GM21786 (cell line): ENCODE measurements at regions not wholly inside any gene's neighbourhood (a gene's known extent, or its start where the extent isn't known, plus 50 kb on each side); places are given as distances from the start of the nearest gene placed in this dataset.
"Not testable (repeated sequence)": the region's sequence is repeated elsewhere in the genome, so short reads cannot be mapped to it uniquely, and the experiment has no call there.

Experiments used
- ATAC-seq: cut with Tn5 transposase; IDR thresholded peaks from one replicate; pipeline ENCODE4 v1.9.1; 2021; ENCODE audit not compliant: unreplicated experiment

DNA sequence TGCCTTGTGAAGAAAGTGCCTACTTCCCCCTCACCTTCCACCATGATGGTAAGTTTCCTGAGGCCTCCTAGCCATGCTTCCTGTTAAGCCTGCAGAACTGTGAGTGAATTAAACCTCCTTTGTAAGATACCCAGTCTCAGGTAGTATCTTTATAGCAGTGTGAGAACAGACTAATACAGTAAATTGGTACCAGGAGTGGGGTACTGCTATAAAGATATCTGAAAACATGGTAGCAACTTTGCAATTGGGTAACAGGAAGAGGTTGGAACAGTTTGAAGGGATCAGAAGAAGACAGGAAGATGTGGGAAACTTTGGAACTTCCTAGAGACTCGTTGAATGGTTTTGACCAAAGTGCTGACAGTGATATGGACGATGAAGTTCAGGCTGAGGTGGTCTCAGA is 550.3 kb upstream of the ADAMTS5 start:
- not testable (repeated sequence) for ATAC-seq

DNA sequence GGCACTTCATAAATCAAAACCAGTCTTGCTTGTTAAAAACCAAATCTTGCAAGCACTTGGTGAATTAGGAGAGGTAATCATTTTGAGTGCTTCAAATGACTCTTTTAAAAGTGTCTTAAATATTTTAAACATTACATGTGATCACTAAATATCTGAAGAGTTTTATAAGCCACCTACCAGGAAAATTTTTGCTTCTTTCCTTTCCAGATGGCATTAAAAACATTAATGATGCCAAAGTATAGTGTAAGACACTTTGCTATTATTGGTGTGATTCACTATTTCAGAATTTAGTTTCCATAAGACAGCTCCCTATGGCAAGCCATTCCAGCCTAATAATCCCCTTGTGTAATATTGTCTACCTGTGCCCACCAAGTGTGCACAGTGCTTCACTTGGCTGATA is 548.8 kb upstream of the ADAMTS5 start:
- ATAC-seq, result no peak

DNA sequence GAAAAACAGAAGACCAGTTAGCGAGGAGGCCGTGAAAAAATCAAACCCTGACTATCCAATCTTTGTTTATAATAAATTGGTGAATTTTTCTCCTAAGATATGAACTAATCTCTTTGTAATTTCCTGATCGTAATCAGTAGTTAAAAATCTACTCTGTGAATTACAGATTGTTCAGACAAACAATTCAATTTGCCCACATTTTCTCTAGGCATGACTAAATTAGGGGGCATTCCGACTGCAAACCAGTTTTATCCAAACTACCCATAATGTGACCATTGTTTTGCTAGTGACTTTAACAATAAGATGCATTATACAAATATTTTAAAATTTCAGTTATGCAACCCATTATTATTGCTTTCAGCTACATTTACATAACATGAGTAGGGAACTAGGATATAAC is 546.9 kb upstream of the ADAMTS5 start:
- ATAC-seq, result no peak

DNA sequence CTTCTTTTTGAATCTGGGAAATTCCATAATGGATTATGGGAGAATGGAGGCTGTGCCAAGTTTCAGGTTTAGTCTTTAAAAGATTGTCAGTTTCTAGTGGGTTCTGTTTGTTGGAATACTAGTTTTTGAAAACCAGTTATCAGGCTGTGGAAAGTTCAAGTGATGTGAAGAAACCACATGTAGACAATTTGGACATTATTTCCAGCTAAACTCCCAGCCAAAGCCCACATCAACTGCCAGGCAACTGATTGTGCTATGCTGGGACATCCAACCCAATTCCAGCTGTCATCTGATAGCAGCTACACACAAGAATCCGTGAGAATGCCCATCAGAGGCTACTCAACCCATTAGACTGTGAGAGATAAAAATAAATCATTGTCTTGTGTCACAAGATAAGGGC is 546.1 kb upstream of the ADAMTS5 start:
- no peak for ATAC-seq

- no peak for ATAC-seq
Observed at GRCh38 chr21:27511233-27511632, 544.3 kb upstream of the ADAMTS5 start.

DNA sequence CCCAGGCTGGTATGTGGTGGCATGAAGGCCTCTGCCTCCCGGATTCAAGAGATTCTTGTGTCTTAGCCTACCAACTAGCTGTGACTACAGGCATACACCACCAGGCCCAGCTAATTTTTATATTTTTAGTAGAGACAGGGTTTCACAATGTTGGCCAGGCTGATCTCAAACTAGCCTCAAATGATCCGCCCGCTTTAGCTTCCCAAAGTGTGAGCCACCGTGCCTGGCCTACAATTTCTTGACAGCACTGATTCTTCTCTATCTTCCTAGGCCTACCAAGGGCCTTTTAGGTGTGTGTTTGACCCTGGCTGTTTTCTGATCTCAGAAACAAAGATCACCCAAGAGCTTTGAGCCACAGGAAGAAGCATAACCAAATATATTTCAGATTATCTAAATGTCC is 540.8 kb upstream of the ADAMTS5 start:
- no peak for ATAC-seq

- no peak for ATAC-seq
Observed at GRCh38 chr21:27505516-27505915, 538.6 kb upstream of the ADAMTS5 start.

- ATAC-seq, result no peak
Observed at GRCh38 chr21:27502801-27503200, 535.9 kb upstream of the ADAMTS5 start.

- no peak for ATAC-seq
Observed at GRCh38 chr21:27498025-27498424, 531.1 kb upstream of the ADAMTS5 start.

- ATAC-seq, result no peak
Observed at GRCh38 chr21:27495836-27496235, 528.9 kb upstream of the ADAMTS5 start.

DNA sequence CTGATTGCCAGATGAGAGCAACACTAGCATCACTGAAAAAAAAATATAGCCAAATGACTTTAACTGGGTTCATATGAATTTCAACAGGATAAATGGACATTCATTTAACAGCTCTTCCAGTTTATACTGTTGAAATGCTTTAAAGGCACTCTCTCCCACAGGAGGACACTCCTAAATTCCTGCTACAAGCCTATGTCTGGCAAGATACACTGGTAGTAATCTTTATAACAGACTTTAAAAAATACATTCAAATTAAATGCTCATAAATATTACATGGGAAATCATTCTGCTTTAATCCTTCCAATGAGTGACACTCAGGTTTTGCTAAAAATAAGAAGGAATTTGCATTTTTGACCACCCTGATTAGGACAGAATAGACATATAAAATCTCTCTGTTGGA is 526.7 kb upstream of the ADAMTS5 start:
- no peak for ATAC-seq

DNA sequence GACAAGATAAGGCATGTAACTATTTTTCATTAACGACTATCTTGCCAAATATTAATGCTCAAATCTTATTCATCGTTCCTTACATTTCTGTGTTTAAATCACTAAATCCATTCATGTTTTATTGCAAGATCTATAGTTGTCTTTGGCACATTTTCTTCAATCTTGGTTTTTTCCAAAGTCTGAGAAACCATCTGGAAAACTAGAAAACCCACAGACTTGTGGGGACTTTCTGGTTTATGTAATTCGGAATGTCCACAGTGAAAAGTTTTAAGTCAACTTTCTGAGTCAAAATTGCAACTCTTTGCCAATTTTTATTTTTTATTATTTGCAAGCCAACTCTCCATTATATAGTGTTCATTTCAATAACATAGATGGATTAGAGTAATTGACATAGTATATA is 520.8 kb upstream of the ADAMTS5 start:
- ATAC-seq, result no peak

DNA sequence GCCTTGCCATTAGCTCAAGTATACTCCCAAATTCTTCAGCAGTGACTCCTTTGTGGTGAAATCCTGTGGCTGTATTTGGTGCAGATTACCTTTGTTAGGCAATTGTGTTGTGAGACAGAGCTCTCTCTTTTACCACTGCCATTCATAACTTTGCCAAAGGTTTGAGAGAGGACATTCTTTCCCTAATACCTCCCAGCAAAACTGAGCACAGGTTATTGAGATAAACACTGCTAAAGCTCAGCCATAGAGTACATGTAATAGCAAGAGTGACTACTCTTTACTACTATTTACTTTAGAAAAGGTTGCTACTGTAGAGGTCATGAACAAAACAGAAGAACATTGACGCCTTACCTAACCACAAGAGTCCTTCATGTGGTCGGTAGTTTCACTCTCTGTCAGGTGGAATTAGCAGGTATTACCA is 514.0 kb upstream of the ADAMTS5 start:
- ATAC-seq, result no peak

DNA sequence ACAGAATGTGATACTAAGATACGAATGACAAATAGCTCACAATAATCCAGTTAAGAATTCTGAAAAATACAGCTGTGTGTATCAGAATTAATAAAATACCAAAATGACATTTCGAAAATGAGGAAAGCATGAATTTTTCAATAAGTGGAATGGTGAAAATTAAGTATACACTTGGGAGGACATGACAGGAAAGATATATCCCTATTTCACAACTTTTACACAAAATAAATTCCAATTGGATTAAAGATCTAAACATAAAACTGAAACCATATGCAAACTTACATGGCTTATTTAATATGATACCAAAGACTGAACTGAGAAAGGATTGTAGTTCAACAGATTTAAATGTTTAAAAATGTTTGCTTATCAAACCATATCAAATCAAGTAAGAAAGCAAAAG is 510.4 kb upstream of the ADAMTS5 start:
- ATAC-seq, result no peak

GRCh38 chr21:27476696-27477095 is 509.8 kb upstream of the ADAMTS5 start:
- no peak for ATAC-seq

DNA sequence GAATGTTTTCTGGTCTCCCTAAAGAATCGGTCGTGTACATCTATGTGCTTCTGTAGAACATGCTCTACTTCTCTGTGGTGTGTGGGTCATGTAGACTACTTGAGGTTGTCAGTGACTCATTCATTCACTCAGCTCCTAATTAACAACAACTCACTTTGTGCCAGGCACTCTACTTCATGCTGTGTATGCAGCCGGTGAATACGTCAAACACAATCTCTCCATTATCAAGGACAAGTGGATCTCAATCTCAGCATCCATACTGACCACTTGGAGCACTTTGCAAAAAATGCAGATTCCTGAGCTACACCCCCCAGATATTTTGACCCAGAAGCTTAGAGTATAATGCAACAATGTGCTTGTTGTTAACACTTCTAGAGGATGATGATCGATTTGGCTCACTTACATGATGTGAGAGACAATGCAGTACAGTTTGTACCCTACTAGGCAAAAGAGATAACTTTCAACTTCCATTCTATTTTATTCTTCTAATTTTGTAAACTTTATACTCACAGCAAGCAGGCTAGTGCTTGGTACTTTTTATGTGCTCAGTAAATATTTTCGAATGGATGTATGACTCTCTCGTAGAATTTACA is 508.6 kb upstream of the ADAMTS5 start:
- ATAC-seq, result no peak

DNA sequence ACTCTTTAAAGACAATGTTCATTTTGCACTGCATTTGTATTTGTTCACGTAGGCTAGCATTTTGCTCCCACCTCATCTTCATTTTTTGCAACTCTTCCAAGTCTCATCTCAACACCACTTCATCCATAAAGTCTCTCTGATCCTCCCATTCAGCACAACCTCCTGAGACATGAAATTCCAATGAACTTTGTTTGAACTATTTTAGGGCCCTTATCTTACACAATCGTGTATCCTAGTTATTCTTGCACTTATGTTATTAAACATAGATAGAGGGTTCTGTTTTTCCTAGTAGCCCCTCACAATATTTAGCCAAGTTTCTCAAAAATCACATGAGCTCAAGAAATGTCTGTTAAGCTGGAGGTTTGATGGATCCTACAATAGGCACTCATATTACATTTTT is 500.5 kb upstream of the ADAMTS5 start:
- no peak for ATAC-seq

- ATAC-seq, result no peak
Observed at GRCh38 chr21:27466140-27466539, 499.3 kb upstream of the ADAMTS5 start.

GRCh38 chr21:27464648-27465047 is 497.8 kb upstream of the ADAMTS5 start:
- no peak for ATAC-seq

DNA sequence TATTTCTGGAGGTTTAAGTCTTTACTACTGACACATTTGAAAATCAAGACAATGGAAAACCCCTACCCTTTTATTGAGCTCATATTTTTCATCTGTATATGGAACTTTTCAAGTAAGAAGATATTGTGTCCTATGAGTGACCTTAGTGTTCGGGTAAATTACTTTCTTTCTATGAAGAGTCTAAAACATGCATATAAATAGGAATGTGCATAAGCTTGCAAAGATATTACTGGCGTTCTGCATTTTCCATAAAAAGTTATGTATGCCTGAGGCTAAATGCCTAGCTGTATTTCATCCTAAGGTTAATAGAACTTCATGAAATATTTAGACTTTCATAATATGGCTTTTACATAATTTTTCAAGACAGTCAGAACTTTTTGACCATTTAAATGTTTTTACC is 495.8 kb upstream of the ADAMTS5 start:
- no peak for ATAC-seq

DNA sequence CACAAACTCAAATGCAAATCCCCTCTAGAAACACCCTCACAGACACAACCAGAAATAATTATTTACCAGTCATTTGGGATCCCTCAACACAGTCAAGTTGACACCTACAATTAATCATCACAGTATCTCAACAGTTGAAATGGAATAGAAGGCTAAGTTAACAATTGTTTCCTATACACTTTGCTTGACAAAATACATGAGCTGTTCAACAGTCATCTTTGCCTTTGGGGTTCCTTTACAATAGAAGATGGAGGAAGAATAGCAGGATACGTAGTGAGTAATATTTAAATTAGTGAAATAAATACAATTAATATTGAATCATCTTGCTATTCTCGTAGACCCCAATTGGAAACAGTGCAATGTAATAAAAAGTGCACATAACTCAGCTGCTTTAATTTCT is 487.3 kb upstream of the ADAMTS5 start:
- ATAC-seq, result no peak

DNA sequence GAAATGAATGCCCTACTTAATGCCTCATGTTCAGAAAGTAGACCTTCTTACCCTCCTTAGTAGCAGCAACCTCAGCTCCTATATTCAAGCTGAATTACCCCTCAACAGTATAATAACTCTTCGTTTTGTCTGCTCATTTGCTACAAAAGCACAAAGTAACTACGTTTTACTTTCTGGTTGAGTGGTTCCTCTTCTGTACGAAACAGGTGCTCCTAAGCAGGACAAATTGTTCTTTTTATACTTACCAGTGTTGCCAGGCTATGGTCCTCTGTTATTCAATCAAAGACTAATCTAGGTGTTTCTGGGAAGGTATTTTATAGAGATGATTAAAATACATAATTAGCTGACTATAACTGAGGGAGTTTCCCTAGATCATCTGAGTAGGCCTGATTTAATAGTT is 484.2 kb upstream of the ADAMTS5 start:
- no peak for ATAC-seq

DNA sequence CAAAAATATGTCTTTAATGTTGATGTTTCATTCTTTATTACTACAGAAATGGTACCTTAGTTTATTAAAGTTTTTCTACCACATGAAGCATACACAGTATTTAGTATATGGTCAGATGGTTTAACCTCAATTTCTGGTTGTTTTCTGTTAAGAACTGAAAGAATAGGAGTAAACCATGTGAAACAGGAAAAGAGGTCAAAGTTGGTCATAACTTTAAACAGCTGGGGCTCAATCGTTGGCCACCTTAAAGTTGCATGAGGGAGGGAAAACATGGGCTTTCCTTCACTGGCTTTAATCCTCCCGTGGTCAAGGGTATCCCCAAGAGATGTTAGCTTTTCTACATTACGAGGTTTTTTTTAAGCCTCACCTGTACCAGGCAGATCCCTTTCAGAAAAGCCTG is 483.3 kb upstream of the ADAMTS5 start:
- no peak for ATAC-seq

DNA sequence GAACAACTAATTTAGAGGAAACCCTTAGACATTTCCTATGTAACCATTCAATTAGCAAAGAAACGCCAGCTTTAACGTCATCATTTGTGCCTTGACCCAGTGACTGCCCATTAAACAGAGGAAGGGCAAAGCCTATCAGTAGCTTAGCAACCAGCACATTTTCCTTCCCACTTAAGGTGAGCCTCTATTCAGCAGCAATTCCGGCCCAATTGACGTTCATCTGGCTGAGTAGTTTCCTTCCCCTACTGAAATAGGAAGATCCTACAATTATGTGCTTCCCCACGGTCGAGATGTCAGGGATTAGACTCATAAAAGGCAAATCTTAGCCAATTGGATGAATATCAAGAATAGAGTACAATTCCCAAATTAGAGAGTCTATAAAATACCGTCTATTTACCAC is 482.1 kb upstream of the ADAMTS5 start:
- ATAC-seq, result no peak
